ENCODE measurements at regions not wholly inside any gene's neighbourhood (a gene's known extent, or its start where the extent isn't known, plus 50 kb on each side); places are given as distances from the start of the nearest gene placed in this dataset.

DNA sequence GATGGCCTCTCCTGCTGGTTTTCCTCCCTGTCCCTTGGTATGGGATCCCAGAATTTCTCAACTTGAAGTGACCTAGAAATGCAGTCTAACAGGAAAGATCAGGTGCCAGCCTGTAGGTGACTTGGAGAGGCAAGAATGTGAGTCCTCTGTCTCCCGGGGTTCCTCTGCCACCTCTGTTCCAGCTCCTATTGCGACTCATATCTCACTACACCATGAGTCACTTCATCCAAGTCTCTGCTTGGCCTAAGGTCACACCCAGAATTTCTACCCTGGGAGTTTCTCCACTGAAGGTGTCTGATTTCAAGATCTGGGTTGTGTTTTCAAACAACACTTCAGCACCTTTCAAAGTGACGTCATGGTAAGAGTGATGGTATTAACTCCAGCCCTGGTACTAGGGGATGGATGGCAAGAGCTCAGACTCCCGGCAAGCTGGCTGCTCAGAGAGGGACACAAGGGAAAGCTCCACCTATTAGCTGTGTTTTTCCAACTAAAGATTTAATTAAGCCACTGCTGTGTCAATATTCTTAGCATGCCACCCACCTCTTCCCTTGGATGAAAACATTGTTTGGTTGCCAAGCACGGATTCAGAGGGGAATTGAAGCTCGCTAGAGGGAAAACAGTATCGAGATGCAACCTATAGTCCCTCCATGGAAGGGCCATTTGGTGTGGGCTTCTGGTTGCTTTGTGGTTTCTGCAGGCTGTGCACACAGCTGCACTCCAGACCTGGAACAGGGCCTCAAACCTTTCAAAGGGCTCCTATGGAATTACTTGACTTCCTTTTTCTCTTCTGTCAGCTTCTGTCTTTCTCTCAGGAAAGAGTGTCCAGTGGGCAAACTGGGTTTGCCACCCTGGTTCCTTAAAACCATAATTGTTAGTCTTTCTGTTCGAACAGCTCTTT, 205.7 kb downstream of the GAS1 start:
- TF ChIP-seq, protein P1, sequence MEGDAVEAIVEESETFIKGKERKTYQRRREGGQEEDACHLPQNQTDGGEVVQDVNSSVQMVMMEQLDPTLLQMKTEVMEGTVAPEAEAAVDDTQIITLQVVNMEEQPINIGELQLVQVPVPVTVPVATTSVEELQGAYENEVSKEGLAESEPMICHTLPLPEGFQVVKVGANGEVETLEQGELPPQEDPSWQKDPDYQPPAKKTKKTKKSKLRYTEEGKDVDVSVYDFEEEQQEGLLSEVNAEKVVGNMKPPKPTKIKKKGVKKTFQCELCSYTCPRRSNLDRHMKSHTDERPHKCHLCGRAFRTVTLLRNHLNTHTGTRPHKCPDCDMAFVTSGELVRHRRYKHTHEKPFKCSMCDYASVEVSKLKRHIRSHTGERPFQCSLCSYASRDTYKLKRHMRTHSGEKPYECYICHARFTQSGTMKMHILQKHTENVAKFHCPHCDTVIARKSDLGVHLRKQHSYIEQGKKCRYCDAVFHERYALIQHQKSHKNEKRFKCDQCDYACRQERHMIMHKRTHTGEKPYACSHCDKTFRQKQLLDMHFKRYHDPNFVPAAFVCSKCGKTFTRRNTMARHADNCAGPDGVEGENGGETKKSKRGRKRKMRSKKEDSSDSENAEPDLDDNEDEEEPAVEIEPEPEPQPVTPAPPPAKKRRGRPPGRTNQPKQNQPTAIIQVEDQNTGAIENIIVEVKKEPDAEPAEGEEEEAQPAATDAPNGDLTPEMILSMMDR (conservative IDR thresholded peaks at IDR 0.05; ENCODE audit: low read length): no peak
- TF ChIP-seq EZH2phosphoT487 (IDR thresholded peaks at IDR 0.05; ENCODE audit: borderline replicate concordance): no peak

Measured in Loucy (cell line).